HFF-Myc (cell line): ENCODE measurements at regions not wholly inside any gene's neighbourhood (a gene's known extent, or its start where the extent isn't known, plus 50 kb on each side); places are given as distances from the start of the nearest gene placed in this dataset.

Experiments
- DNase-seq: peaks from one replicate; pipeline ENCODE4 v3.0.0-alpha.2; 2011; ENCODE audit warnings: low read depth; ENCODE audit errors: extremely low read depth
- H3K4me3 ChIP-seq: replicated peaks from 2 replicates; pipeline ENCODE4 v1.5.1; 2011; ENCODE audit warnings: low read depth, mild to moderate bottlenecking, control low read depth, low read length
- TF ChIP-seq, protein P1 (sequence below): IDR thresholded peaks from 2 replicates; pipeline ENCODE4 v1.5.1; 2012; ENCODE audit warnings: mild to moderate bottlenecking, low read depth, low read length, control low read depth; ENCODE audit errors: missing control alignments

- TF ChIP-seq, protein P1, sequence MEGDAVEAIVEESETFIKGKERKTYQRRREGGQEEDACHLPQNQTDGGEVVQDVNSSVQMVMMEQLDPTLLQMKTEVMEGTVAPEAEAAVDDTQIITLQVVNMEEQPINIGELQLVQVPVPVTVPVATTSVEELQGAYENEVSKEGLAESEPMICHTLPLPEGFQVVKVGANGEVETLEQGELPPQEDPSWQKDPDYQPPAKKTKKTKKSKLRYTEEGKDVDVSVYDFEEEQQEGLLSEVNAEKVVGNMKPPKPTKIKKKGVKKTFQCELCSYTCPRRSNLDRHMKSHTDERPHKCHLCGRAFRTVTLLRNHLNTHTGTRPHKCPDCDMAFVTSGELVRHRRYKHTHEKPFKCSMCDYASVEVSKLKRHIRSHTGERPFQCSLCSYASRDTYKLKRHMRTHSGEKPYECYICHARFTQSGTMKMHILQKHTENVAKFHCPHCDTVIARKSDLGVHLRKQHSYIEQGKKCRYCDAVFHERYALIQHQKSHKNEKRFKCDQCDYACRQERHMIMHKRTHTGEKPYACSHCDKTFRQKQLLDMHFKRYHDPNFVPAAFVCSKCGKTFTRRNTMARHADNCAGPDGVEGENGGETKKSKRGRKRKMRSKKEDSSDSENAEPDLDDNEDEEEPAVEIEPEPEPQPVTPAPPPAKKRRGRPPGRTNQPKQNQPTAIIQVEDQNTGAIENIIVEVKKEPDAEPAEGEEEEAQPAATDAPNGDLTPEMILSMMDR, result no peak
- DNase-seq, result no peak
- H3K4me3 ChIP-seq, result no peak overlapping the region
Measured at GRCh38 chr20:11329271-11329670, 588.4 kb upstream of the BTBD3 start.

GRCh38 chr20:11331096-11331495 is 586.6 kb upstream of the BTBD3 start:
- TF ChIP-seq, protein P1, result no peak
- no peak overlapping the region for H3K4me3 ChIP-seq
- no peak for DNase-seq

DNA sequence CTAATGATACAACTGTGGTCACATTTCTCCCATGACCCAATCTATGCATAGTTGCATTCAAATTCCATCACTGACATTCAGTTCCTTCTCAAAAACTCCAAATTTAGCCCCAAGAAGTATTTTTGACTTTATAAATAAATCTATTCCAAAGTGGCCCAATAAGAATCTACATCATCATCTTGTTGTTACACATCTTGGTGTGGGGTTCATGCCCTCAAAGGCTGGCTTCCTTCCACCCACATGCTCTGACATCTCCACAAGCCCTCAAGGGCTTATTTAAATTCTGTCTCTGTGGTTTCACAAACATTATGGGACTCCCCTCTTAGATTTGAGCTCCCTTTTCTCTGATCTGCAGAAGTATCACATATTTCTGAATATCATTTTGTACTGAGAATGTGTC is 585.3 kb upstream of the BTBD3 start:
- no peak for DNase-seq
- TF ChIP-seq, protein P1, result no peak
- no peak overlapping the region for H3K4me3 ChIP-seq

- H3K4me3 ChIP-seq, result no peak overlapping the region
- TF ChIP-seq, protein P1, result no peak
- no peak for DNase-seq
Measured at GRCh38 chr20:11333634-11334033, 584.1 kb upstream of the BTBD3 start.

GRCh38 chr20:11337361-11338130 is 580.1 kb upstream of the BTBD3 start:
- no peak overlapping the region for H3K4me3 ChIP-seq
- no peak for DNase-seq
- TF ChIP-seq, protein P1, result no peak

- H3K4me3 ChIP-seq, result no peak overlapping the region
- DNase-seq, result no peak
- TF ChIP-seq, protein P1, result no peak
Measured at GRCh38 chr20:11338496-11339306, 579.0 kb upstream of the BTBD3 start.
